CD4-positive, alpha-beta T cell treated with Interferon alpha-2 for 1 hour (primary cell): ENCODE measurements at regions not wholly inside any gene's neighbourhood (a gene's known extent, or its start where the extent isn't known, plus 50 kb on each side); places are given as distances from the start of the nearest gene placed in this dataset.

Experiments used
- DNase-seq, 2 donors: peaks; one replicate each; pipeline ENCODE4 v3.0.0-alpha.2; 2020 to 2022

GRCh38 chr14:71725922-71726579 is 206.2 kb upstream of the RGS6 start:
- no peak for DNase-seq

GRCh38 chr14:71726580-71727021 is 205.6 kb upstream of the RGS6 start:
- no peak for DNase-seq

DNA sequence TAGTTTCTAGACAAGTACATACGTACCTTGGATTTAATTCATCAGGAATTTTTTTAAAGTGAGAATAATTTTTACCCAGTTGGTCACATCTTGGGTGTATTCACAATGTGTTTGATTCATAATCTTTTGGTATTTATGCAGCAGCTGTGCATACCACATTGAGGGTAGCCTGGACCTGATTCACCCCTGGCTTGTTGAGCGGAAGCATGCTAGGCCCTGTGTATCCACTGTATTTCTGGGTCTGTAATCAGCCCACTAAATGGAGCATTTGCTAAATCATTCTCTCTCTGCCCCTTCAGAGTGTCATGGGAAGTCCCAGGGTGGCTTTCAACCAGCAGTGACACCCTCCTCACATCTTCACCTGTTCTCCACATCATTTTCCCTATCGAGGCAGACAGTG is 203.8 kb upstream of the RGS6 start:
- DNase-seq, result no peak

- no peak for DNase-seq
These were observed 202.6 kb upstream of the RGS6 start for GRCh38 chr14:71729596-71729995.

- DNase-seq, result no peak
These were observed 201.8 kb upstream of the RGS6 start for GRCh38 chr14:71730471-71730870.

- DNase-seq, result no peak
These were observed 201.1 kb upstream of the RGS6 start for GRCh38 chr14:71731096-71731495.

DNA sequence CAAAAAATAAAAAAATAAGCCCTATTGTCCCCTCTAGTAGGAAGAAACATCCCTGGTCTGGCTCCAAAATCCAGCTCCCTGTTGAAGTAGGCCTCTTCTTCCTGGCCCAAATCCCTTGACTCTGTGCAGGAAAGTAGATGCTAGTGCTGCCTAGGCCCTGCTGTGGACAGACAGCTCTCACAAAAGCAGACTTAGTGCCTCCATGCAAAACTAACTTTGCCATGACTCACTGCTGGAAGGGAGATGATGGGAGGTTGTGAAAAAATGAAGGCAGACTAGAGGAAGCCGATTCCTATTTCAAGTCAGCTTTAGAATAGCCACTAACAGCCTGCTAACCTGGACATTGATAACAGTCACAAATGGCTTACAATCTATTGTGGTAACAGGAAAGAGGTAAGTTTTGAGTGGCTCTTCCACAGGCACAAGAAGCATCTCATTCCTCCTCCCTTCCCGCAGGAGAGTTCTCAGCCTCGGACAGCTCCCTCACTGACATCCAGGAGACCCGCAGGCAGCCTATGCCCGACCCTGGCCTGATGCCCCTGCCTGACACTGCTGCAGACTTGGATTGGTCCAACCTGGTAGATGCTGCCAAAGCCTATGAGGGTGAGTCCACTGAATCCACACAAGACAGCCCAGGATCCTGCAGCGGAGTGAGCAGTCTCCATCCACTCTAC is 198.9 kb upstream of the RGS6 start:
- no peak for DNase-seq

GRCh38 chr14:71734076-71734475 is 198.2 kb upstream of the RGS6 start:
- DNase-seq, result no peak

DNA sequence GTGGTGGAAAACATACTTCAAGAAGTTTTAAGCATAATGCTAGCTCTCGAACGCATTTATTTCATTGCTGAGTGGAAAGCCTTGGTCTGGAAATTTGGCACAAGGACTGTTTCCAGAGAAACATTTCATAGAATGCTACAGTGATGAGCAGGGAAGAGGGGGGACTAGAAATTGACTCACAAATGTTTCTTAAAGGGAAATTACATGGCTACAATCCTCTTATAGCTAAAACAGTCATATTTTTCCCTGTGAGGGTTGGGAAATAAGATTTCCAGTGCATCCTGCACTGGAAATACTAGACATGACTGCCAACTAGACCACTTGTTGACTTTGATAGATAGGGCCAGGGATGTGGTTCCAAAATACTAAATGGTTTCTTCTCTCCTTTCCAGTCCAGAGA is 197.3 kb upstream of the RGS6 start:
- DNase-seq, result no peak

- no peak for DNase-seq
These were observed 194.5 kb upstream of the RGS6 start for GRCh38 chr14:71737760-71738159.

- DNase-seq, result no peak
These were observed 192.8 kb upstream of the RGS6 start for GRCh38 chr14:71739273-71739990.

- DNase-seq, result no peak
These were observed 191.0 kb upstream of the RGS6 start for GRCh38 chr14:71741241-71741640.

GRCh38 chr14:71742485-71742884 is 189.7 kb upstream of the RGS6 start:
- no peak for DNase-seq

DNA sequence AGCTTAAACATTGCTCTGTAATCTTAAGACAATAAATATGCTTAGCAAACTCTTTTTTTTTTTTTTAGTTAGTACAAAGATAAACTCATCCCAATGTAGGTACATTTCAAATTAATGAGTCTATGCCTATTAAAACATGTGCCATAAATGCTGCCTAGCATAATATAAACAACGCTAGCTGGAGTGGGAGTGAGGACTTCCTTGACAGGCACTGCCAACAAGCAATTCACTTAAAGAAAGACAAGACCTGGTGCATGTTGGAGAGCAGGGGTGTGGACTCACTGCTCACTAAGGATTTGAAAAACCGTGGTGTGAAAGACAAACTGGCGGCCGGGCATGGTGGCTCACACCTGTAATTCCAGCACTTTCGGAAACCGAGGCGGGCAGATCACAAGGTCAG is 187.2 kb upstream of the RGS6 start:
- no peak for DNase-seq

DNA sequence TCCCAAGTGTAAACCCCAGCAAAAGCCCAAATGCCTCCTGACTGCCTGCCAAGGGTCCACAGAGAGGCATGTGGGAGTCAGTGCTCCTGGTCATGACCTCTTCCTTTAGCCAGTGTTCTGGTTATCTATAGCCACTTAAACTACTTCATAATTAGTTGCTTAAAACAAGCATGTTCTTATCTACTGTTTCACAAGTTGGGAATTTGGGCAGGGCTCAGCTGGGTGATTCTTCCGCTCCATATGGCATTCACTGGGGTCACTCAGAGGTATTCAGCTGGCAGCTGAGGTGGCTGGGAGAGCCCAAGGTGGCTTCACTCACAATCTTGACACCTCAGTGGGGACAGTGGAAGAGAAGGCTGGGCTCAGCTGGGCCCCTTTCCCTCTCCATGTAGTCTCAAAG is 184.0 kb upstream of the RGS6 start:
- no peak for DNase-seq

DNA sequence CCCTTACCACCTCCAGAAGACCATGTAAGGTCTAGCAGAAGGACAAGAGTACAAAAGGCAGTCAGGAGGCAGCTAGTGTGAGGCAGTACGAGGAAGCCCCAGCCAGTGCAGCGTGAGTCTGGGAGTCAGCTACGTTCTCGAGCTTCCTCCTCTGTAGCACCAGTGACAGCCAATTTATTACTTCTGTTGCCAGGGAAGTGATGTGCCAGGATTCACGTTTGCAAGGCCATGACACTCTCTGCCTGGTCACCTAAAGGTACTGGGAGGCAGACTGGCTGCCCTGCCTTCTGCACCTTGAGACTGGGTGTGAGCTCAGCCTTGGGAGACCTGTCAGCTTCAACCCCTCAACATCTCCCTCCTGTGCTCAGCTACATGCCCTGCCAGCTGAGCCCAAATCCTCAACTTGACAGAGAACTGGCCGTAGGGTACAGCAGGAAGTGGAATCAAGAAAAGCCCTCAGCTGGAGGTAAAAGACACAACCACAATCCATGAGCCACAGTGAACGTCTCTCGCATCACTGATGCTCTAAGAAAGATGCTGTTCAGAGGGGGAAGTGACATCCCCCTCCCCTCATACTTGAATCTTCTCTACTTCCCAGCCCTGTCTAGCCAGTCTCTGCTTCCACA is 182.5 kb upstream of the RGS6 start:
- no peak for DNase-seq

DNA sequence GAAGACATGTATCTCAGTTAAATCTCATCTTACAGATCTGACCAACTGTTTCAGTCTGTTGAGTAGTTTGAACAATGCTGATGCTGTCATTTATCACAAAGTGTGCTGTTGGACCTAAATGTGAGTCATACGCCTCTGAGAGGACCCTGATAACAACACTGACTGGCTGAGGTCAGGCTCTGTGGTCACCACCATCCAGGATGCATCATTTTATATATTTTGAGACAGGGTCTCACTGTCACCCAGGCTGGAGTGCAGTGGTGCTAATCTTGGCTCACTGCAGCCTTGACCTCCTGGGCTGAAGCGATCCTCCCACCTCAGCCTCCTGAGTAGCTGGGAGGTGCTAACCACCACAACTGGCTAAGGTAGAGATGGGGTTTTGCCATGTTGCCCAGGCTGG is 181.0 kb upstream of the RGS6 start:
- DNase-seq, result no peak

GRCh38 chr14:71752111-71752738 is 180.0 kb upstream of the RGS6 start:
- DNase-seq, result no peak

DNA sequence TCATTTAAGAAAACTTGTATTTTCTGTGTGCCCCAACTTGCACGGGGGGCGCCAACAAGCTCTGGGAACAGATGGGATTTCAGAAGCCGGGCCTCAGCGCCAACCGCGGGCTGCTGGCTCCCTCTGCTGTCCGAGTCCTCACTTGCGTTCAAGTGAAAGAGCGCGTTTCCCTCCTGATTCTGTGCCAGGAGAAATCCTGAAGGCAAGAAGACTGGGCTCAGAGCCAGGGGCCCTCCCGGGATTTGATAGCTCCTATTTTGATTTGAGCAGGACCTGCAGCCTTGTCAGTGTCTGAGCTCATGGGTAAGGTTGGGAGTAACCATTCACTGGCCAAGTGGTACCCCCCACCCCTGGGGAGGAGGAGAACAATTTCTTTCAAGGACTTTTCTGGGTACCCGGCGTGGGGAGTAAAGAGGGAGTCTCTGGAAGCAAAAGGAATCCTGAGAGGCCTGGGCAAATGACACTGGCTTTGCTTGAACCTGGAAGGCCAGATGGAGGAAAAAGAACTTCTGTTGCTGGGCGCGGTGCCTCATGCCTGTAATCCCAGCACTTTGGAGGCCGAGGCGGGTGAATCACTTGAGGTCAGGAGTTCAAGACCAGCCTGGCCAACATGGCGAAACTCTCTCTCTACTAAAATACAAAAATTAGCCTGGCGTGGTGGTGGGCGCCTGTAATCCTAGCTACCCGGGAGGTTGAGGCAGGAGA is 179.0 kb upstream of the RGS6 start:
- DNase-seq, result peak; percentile 60 to 71

DNA sequence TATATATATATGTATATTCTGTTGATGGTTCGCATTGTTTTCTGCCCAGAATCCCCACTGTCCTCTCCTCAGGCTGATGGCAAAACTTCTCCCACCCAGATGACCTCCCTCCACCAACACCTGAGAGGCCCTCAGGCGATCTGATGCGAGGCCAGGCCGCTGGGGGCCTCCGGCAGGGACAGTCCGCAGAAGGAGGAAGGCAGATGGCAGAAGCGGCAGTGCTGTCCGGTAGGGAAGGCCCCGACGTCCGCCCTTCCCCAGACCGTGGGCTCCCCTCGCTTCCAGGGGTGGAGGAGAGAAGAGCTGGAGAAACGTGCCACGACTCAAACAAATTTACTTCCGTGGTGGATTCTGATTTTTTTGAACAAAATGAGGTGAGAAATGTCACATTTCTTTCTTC is 178.3 kb upstream of the RGS6 start:
- DNase-seq, result no peak

GRCh38 chr14:71754422-71755095 is 177.7 kb upstream of the RGS6 start:
- no peak for DNase-seq
